ENCODE measurements at regions not wholly inside any gene's neighbourhood (a gene's known extent, or its start where the extent isn't known, plus 50 kb on each side); places are given as distances from the start of the nearest gene placed in this dataset.

DNA sequence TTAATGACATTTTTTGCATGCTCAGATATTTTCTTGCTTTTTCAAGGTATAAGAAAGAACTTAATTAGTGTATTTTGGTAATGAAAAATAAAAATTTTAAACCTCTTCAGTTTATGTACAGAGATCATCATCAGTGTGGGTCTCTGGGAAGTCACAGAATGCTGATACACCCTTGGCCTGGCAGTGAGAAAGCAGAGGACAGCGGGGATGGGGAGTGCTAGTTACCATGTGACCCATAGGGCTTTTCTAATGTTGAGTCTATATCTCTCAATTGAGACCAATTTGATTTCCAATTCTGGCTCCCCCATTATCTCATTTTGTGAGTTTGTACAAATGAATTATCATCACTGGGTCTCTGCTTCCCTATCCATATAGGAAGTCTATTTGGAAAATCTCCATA, 305.7 kb downstream of the CYRIA start:
- TF ChIP-seq PKNOX1 (IDR thresholded peaks at IDR 0.05) (no peak), ELF4 (IDR thresholded peaks at IDR 0.05) (no peak), CTBP1 (IDR thresholded peaks at IDR 0.05; ENCODE audit: borderline replicate concordance) (no peak), L3MBTL2 (conservative IDR thresholded peaks at IDR 0.05) (no peak), LEF1 (IDR thresholded peaks at IDR 0.05; ENCODE audit: borderline replicate concordance) (no peak), FOXA1 (IDR thresholded peaks at IDR 0.05) (no peak), FOXK2 (IDR thresholded peaks at IDR 0.05) (no peak), ZNF384 (IDR thresholded peaks at IDR 0.05) (no peak), SP1 (IDR thresholded peaks at IDR 0.05) (no peak), TARDBP (IDR thresholded peaks at IDR 0.05) (no peak), SUZ12 (IDR thresholded peaks at IDR 0.05) (no peak), FOXM1 (IDR thresholded peaks at IDR 0.05; ENCODE audit: borderline replicate concordance) (no peak), BHLHE40 (IDR thresholded peaks at IDR 0.05; ENCODE audit: borderline replicate concordance) (no peak), HDGF (IDR thresholded peaks at IDR 0.05; ENCODE audit: borderline replicate concordance) (no peak), ARNT (IDR thresholded peaks at IDR 0.05) (no peak)
- ChIA-PET POLR2A (no interaction called here), CTCF (no interaction called here)
- DNase-seq (ENCODE audit: extremely low spot score): no peak

- ChIA-PET CTCF (no interaction called here), POLR2A (no interaction called here)
Observed at GRCh38 chr2:16357188-16357587, 308.4 kb downstream of the CYRIA start.

DNA sequence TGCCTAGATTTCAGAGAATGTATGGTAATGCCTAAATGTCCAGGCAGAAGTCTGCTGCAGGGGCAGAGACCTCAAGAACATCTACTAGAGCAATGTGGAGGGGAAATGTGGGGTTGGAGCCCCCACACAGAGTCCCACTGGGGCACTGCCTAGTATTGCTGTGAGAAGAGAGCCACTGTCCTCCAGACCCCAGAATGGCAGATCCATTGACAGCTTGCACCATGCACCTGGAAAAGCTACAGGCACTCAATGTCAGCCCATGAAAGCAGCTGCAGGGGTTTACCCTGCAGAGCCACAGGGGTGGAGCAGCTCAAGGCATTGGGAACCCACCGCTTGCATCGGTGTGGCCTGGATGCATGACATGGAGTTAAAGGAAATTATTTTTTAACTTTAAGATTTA, 314.1 kb downstream of the CYRIA start:
- TF ChIP-seq L3MBTL2 (conservative IDR thresholded peaks at IDR 0.05) (no peak), ARNT (IDR thresholded peaks at IDR 0.05) (no peak), ELF4 (IDR thresholded peaks at IDR 0.05) (no peak), SP1 (IDR thresholded peaks at IDR 0.05) (no peak), PKNOX1 (IDR thresholded peaks at IDR 0.05) (no peak), SUZ12 (IDR thresholded peaks at IDR 0.05) (no peak), BHLHE40 (IDR thresholded peaks at IDR 0.05; ENCODE audit: borderline replicate concordance) (no peak), ZNF384 (IDR thresholded peaks at IDR 0.05) (no peak), CTBP1 (IDR thresholded peaks at IDR 0.05; ENCODE audit: borderline replicate concordance) (no peak), NFRKB (IDR thresholded peaks at IDR 0.05) (no peak), FOXK2 (IDR thresholded peaks at IDR 0.05) (no peak), TARDBP (IDR thresholded peaks at IDR 0.05) (no peak), LEF1 (IDR thresholded peaks at IDR 0.05; ENCODE audit: borderline replicate concordance) (no peak), HDGF (IDR thresholded peaks at IDR 0.05; ENCODE audit: borderline replicate concordance) (no peak), FOXM1 (IDR thresholded peaks at IDR 0.05; ENCODE audit: borderline replicate concordance) (no peak), FOXA1 (IDR thresholded peaks at IDR 0.05) (no peak)
- ChIA-PET CTCF (no interaction called here), POLR2A (no interaction called here)
- no peak for DNase-seq (ENCODE audit: extremely low spot score)

More at GRCh38 chr2:16357188-16357587, 308.4 kb downstream of the CYRIA start:
- TF ChIP-seq ELF4 (IDR thresholded peaks at IDR 0.05): no peak
- no peak for DNase-seq (ENCODE audit: extremely low spot score)

DNA sequence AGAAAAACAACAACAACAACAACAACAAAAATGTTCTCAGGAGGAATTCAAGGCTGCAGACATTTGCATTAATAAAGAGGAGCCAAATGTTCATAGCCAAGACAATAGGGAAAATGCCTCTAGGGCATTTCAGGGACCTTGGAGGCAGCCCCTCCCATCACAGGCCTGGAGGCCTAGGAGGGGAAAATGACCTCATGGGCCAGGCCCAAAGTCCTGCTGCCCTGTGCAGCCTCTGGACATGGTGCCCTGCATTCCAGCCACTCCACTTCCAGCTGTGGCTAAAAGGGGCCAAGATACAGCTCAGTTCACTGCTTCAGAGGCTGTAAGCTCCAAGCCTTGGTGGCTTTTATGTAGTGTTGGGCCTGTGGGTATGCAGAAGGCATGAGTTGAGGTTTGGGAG, 314.5 kb downstream of the CYRIA start:
- no peak for DNase-seq (ENCODE audit: extremely low spot score)
- TF ChIP-seq ELF4 (IDR thresholded peaks at IDR 0.05): no peak
- no peak for TF ChIP-seq ZNF384 (IDR thresholded peaks at IDR 0.05)
- TF ChIP-seq CTBP1 (IDR thresholded peaks at IDR 0.05; ENCODE audit: borderline replicate concordance): no peak
- TF ChIP-seq FOXA1 (IDR thresholded peaks at IDR 0.05): no peak
- no peak for TF ChIP-seq BHLHE40 (IDR thresholded peaks at IDR 0.05; ENCODE audit: borderline replicate concordance)
- no peak for TF ChIP-seq TARDBP (IDR thresholded peaks at IDR 0.05)
- TF ChIP-seq FOXM1 (IDR thresholded peaks at IDR 0.05; ENCODE audit: borderline replicate concordance): no peak
- no peak for TF ChIP-seq L3MBTL2 (conservative IDR thresholded peaks at IDR 0.05)
- TF ChIP-seq ARNT (IDR thresholded peaks at IDR 0.05): no peak
- no peak for TF ChIP-seq NFRKB (IDR thresholded peaks at IDR 0.05)
- TF ChIP-seq SUZ12 (IDR thresholded peaks at IDR 0.05): no peak
- no peak for TF ChIP-seq FOXK2 (IDR thresholded peaks at IDR 0.05)
- POLR2A ChIA-PET: no interaction called here
- CTCF ChIA-PET: no interaction called here

DNA sequence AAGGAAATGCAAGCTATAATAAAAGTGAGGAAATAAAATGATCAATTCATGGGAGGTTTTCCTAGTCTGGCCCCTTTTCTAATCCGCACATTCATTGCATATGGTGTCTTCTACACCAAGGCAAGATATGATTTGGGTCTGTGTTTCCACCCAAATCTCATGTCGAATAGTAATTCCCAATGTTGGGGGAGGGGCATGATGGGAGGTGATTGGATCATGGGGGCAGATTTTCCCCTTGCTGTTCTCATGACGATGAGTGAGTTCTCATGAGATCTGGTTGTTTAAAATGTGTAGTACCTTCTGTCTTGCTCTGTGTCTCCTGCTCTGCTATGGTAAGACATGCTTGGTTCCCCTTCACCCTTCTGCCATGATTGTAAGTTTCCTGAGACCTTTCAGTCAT, 315.4 kb downstream of the CYRIA start:
- ChIA-PET CTCF (no interaction called here), POLR2A (no interaction called here)
- TF ChIP-seq NFRKB (IDR thresholded peaks at IDR 0.05): no peak
- TF ChIP-seq TARDBP (IDR thresholded peaks at IDR 0.05): no peak
- TF ChIP-seq FOXM1 (IDR thresholded peaks at IDR 0.05; ENCODE audit: borderline replicate concordance): no peak
- no peak for TF ChIP-seq PKNOX1 (IDR thresholded peaks at IDR 0.05)
- TF ChIP-seq FOXK2 (IDR thresholded peaks at IDR 0.05): no peak
- TF ChIP-seq SP1 (IDR thresholded peaks at IDR 0.05): no peak
- no peak for TF ChIP-seq L3MBTL2 (conservative IDR thresholded peaks at IDR 0.05)
- TF ChIP-seq LEF1 (IDR thresholded peaks at IDR 0.05; ENCODE audit: borderline replicate concordance): no peak
- no peak for TF ChIP-seq BHLHE40 (IDR thresholded peaks at IDR 0.05; ENCODE audit: borderline replicate concordance)
- TF ChIP-seq ARNT (IDR thresholded peaks at IDR 0.05): no peak
- no peak for TF ChIP-seq CTBP1 (IDR thresholded peaks at IDR 0.05; ENCODE audit: borderline replicate concordance)
- no peak for DNase-seq (ENCODE audit: extremely low spot score)

- TF ChIP-seq FOXM1 (IDR thresholded peaks at IDR 0.05; ENCODE audit: borderline replicate concordance) (no peak), L3MBTL2 (conservative IDR thresholded peaks at IDR 0.05) (no peak), ARNT (IDR thresholded peaks at IDR 0.05) (no peak), ELF4 (IDR thresholded peaks at IDR 0.05) (no peak)
- CTCF ChIA-PET: no interaction called here
- no peak for DNase-seq (ENCODE audit: extremely low spot score)
- POLR2A ChIA-PET: no interaction called here
Observed at GRCh38 chr2:16349811-16350210, 315.8 kb downstream of the CYRIA start.
